ENCODE measurements at regions not wholly inside any gene's neighbourhood (a gene's known extent, or its start where the extent isn't known, plus 50 kb on each side); places are given as distances from the start of the nearest gene placed in this dataset.

- Histone ChIP-seq H2AFZ (ENCODE audit: low read length) (no peak overlapping the region), H3K9me3 (ENCODE audit: low read length) (no peaks in the 10 kb centered on the region), H3K4me2 (ENCODE audit: low read depth, low read length, poor library complexity, severe bottlenecking) (no peak overlapping the region), H3K9ac (ENCODE audit: low read length) (no peak overlapping the region), H4K20me1 (ENCODE audit: insufficient read depth, low read depth, low read length) (no peaks in the 10 kb centered on the region), H3K36me3 (ENCODE audit: insufficient read depth, low read length) (no peaks in the 10 kb centered on the region), H3K4me1 (ENCODE audit: low read length) (no peaks in the 10 kb centered on the region), H3K27me3 (ENCODE audit: low read length) (no peaks in the 10 kb centered on the region), H3K9me2 (replicated peaks; ENCODE audit: insufficient read depth, low read length) (no peaks in the 10 kb centered on the region), H3K4me3 (ENCODE audit: low read length) (no peak overlapping the region), H3K27ac (ENCODE audit: low read length) (no peak overlapping the region), H3K79me2 (ENCODE audit: low read length) (no peaks in the 10 kb centered on the region)
- no peak for DNase-seq
Observed at GRCh38 chr6:167643223-167643622, 183.5 kb upstream of the AFDN start.

- Histone ChIP-seq H3K79me2 (ENCODE audit: low read length) (no peaks in the 10 kb centered on the region), H3K4me1 (ENCODE audit: low read length) (no peaks in the 10 kb centered on the region), H3K4me3 (ENCODE audit: low read length) (no peak overlapping the region), H3K9me3 (ENCODE audit: low read length) (no peaks in the 10 kb centered on the region), H3K36me3 (ENCODE audit: insufficient read depth, low read length) (no peaks in the 10 kb centered on the region), H2AFZ (ENCODE audit: low read length) (no peak overlapping the region), H4K20me1 (ENCODE audit: insufficient read depth, low read depth, low read length) (no peaks in the 10 kb centered on the region), H3K4me2 (ENCODE audit: low read depth, low read length, poor library complexity, severe bottlenecking) (no peak overlapping the region), H3K27me3 (ENCODE audit: low read length) (no peaks in the 10 kb centered on the region), H3K9ac (ENCODE audit: low read length) (no peak overlapping the region), H3K27ac (ENCODE audit: low read length) (no peak overlapping the region), H3K9me2 (replicated peaks; ENCODE audit: insufficient read depth, low read length) (no peaks in the 10 kb centered on the region)
- DNase-seq = no peak
Observed at GRCh38 chr6:167643716-167644115, 183.0 kb upstream of the AFDN start.

- DNase-seq = no peak
- Histone ChIP-seq H3K4me2 (ENCODE audit: low read depth, low read length, poor library complexity, severe bottlenecking) (no peak overlapping the region), H3K4me3 (ENCODE audit: low read length) (no peak overlapping the region), H2AFZ (ENCODE audit: low read length) (no peak overlapping the region), H3K4me1 (ENCODE audit: low read length) (no peaks in the 10 kb centered on the region), H3K9me2 (replicated peaks; ENCODE audit: insufficient read depth, low read length) (no peaks in the 10 kb centered on the region), H4K20me1 (ENCODE audit: insufficient read depth, low read depth, low read length) (no peaks in the 10 kb centered on the region), H3K27me3 (ENCODE audit: low read length) (no peaks in the 10 kb centered on the region), H3K36me3 (ENCODE audit: insufficient read depth, low read length) (no peaks in the 10 kb centered on the region), H3K27ac (ENCODE audit: low read length) (no peak overlapping the region), H3K79me2 (ENCODE audit: low read length) (no peaks in the 10 kb centered on the region), H3K9me3 (ENCODE audit: low read length) (no peaks in the 10 kb centered on the region), H3K9ac (ENCODE audit: low read length) (no peak overlapping the region)
Observed at GRCh38 chr6:167644412-167645132, 182.1 kb upstream of the AFDN start.

GRCh38 chr6:167645368-167645767, 181.3 kb upstream of the AFDN start:
- no peak overlapping the region for H3K27ac ChIP-seq (ENCODE audit: low read length)
- no peak for DNase-seq
- no peaks in the 10 kb centered on the region for H3K4me1 ChIP-seq (ENCODE audit: low read length)
- no peak overlapping the region for H3K9ac ChIP-seq (ENCODE audit: low read length)
- no peaks in the 10 kb centered on the region for H3K79me2 ChIP-seq (ENCODE audit: low read length)
- H3K4me3 ChIP-seq (ENCODE audit: low read length) = no peak overlapping the region
- no peaks in the 10 kb centered on the region for H4K20me1 ChIP-seq (ENCODE audit: insufficient read depth, low read depth, low read length)
- H3K36me3 ChIP-seq (ENCODE audit: insufficient read depth, low read length) = no peaks in the 10 kb centered on the region
- H3K27me3 ChIP-seq (ENCODE audit: low read length) = no peaks in the 10 kb centered on the region
- no peaks in the 10 kb centered on the region for H3K9me2 ChIP-seq (replicated peaks; ENCODE audit: insufficient read depth, low read length)
- no peaks in the 10 kb centered on the region for H3K9me3 ChIP-seq (ENCODE audit: low read length)
- no peak overlapping the region for H2AFZ ChIP-seq (ENCODE audit: low read length)
- no peak overlapping the region for H3K4me2 ChIP-seq (ENCODE audit: low read depth, low read length, poor library complexity, severe bottlenecking)

GRCh38 chr6:167647306-167647705, 179.4 kb upstream of the AFDN start:
- DNase-seq = no peak
- Histone ChIP-seq H2AFZ (ENCODE audit: low read length) (no peak overlapping the region), H3K79me2 (ENCODE audit: low read length) (no peaks in the 10 kb centered on the region), H3K4me2 (ENCODE audit: low read depth, low read length, poor library complexity, severe bottlenecking) (no peak overlapping the region), H3K36me3 (ENCODE audit: insufficient read depth, low read length) (no peaks in the 10 kb centered on the region), H3K27ac (ENCODE audit: low read length) (no peak overlapping the region), H3K9ac (ENCODE audit: low read length) (no peak overlapping the region), H3K4me1 (ENCODE audit: low read length) (no peaks in the 10 kb centered on the region), H3K9me2 (replicated peaks; ENCODE audit: insufficient read depth, low read length) (no peaks in the 10 kb centered on the region), H3K9me3 (ENCODE audit: low read length) (peaks cover 7% of the 10 kb centered on the region), H3K4me3 (ENCODE audit: low read length) (no peak overlapping the region), H3K27me3 (ENCODE audit: low read length) (no peaks in the 10 kb centered on the region), H4K20me1 (ENCODE audit: insufficient read depth, low read depth, low read length) (no peaks in the 10 kb centered on the region)

GRCh38 chr6:167647737-167648470, 178.8 kb upstream of the AFDN start:
- no peak overlapping the region for H3K4me2 ChIP-seq (ENCODE audit: low read depth, low read length, poor library complexity, severe bottlenecking)
- no peak for DNase-seq

GRCh38 chr6:167648501-167649278, 178.0 kb upstream of the AFDN start:
- no peaks in the 10 kb centered on the region for H3K36me3 ChIP-seq (ENCODE audit: insufficient read depth, low read length)
- no peak overlapping the region for H3K4me3 ChIP-seq (ENCODE audit: low read length)
- H4K20me1 ChIP-seq (ENCODE audit: insufficient read depth, low read depth, low read length) = no peaks in the 10 kb centered on the region
- no peaks in the 10 kb centered on the region for H3K79me2 ChIP-seq (ENCODE audit: low read length)
- no peak overlapping the region for H3K9ac ChIP-seq (ENCODE audit: low read length)
- H3K9me2 ChIP-seq (replicated peaks; ENCODE audit: insufficient read depth, low read length) = no peaks in the 10 kb centered on the region
- no peaks in the 10 kb centered on the region for H3K4me1 ChIP-seq (ENCODE audit: low read length)
- no peaks in the 10 kb centered on the region for H3K27me3 ChIP-seq (ENCODE audit: low read length)
- DNase-seq = no peak
- no peak overlapping the region for H3K4me2 ChIP-seq (ENCODE audit: low read depth, low read length, poor library complexity, severe bottlenecking)
- no peak overlapping the region for H3K27ac ChIP-seq (ENCODE audit: low read length)
- no peak overlapping the region for H2AFZ ChIP-seq (ENCODE audit: low read length)
- peaks cover 7% of the 10 kb centered on the region for H3K9me3 ChIP-seq (ENCODE audit: low read length)

More at GRCh38 chr6:167647737-167648470, 178.8 kb upstream of the AFDN start:
- H3K9me3 ChIP-seq (ENCODE audit: low read length) = peaks cover 7% of the 10 kb centered on the region
- no peaks in the 10 kb centered on the region for H3K9me2 ChIP-seq (replicated peaks; ENCODE audit: insufficient read depth, low read length)
- H3K36me3 ChIP-seq (ENCODE audit: insufficient read depth, low read length) = no peaks in the 10 kb centered on the region
- no peak overlapping the region for H3K4me3 ChIP-seq (ENCODE audit: low read length)
- H3K9ac ChIP-seq (ENCODE audit: low read length) = no peak overlapping the region
- H3K27ac ChIP-seq (ENCODE audit: low read length) = no peak overlapping the region
- H3K4me1 ChIP-seq (ENCODE audit: low read length) = no peaks in the 10 kb centered on the region
- H3K79me2 ChIP-seq (ENCODE audit: low read length) = no peaks in the 10 kb centered on the region
- no peaks in the 10 kb centered on the region for H4K20me1 ChIP-seq (ENCODE audit: insufficient read depth, low read depth, low read length)
- no peak overlapping the region for H2AFZ ChIP-seq (ENCODE audit: low read length)
- H3K27me3 ChIP-seq (ENCODE audit: low read length) = no peaks in the 10 kb centered on the region

- Histone ChIP-seq H3K27me3 (ENCODE audit: low read length) (no peaks in the 10 kb centered on the region), H3K4me3 (ENCODE audit: low read length) (no peak overlapping the region), H3K36me3 (ENCODE audit: insufficient read depth, low read length) (no peaks in the 10 kb centered on the region), H3K4me1 (ENCODE audit: low read length) (no peaks in the 10 kb centered on the region), H3K9ac (ENCODE audit: low read length) (no peak overlapping the region), H3K79me2 (ENCODE audit: low read length) (no peaks in the 10 kb centered on the region), H3K27ac (ENCODE audit: low read length) (no peak overlapping the region), H3K9me2 (replicated peaks; ENCODE audit: insufficient read depth, low read length) (no peaks in the 10 kb centered on the region), H2AFZ (ENCODE audit: low read length) (no peak overlapping the region), H3K4me2 (ENCODE audit: low read depth, low read length, poor library complexity, severe bottlenecking) (no peak overlapping the region), H3K9me3 (ENCODE audit: low read length) (peaks cover 7% of the 10 kb centered on the region), H4K20me1 (ENCODE audit: insufficient read depth, low read depth, low read length) (no peaks in the 10 kb centered on the region)
- DNase-seq = no peak
Observed at GRCh38 chr6:167649476-167649875, 177.2 kb upstream of the AFDN start.

Data from Karpas-422 (cell line).